ENCODE measurements at regions not wholly inside any gene's neighbourhood (a gene's known extent, or its start where the extent isn't known, plus 50 kb on each side); places are given as distances from the start of the nearest gene placed in this dataset.
"Not testable (repeated sequence)": the region's sequence is repeated elsewhere in the genome, so short reads cannot be mapped to it uniquely, and the experiment has no call there.

GRCh38 chr2:199558156-199558555, 100.4 kb upstream of the SATB2 start:
- DNase-seq: no peak

- no peak for DNase-seq
Measured at GRCh38 chr2:199556527-199557285, 99.0 kb upstream of the SATB2 start.

GRCh38 chr2:199554026-199554425, 96.3 kb upstream of the SATB2 start:
- DNase-seq: no peak

DNA sequence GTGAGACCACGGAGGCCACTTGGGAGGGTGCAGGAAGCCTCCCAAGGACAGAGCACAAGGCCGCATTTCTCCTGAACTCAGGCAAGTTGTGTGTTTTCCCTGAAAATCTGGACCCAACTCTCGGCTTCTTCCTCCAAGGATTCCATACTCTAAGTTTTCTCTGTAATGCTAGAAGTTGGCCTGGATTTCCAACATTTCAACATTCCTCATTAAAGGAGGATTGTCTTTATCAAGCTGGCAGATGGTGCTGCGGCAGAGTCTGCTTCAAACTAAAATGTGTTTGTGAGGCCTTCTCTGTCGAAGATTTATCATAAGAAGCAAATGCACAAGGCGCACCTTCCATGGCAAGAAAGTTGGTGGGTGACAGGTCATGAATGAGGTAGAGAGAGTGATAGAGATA, 94.4 kb upstream of the SATB2 start:
- DNase-seq: no peak

DNA sequence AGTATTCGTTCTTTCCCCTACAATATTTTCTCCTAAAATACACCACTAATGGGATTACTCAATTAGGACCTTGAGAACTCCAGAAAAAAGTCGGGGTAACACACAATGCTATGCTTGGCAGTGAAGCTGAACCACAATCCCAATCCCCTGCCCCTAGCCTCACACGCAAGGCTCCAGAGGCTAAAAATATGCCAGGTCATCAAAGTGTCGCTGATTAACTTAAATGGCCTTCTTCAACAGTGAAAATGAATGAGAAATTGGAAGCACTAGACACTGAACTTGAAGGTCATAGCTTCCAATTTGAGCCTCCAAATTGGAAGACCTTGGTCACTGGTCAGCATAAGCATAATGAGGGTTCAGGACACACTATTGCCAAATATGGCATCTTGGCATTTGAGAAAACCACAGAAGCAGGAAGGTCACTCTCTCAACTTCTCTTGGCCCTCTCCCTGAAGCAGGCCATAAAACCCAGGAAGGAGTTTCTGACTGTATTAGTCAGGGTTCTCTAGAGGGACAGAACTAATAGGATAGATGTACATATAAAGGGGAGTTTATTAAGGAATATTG, 86.0 kb upstream of the SATB2 start:
- no peak for DNase-seq

- no peak for DNase-seq
Measured at GRCh38 chr2:199535445-199536177, 77.9 kb upstream of the SATB2 start.

DNA sequence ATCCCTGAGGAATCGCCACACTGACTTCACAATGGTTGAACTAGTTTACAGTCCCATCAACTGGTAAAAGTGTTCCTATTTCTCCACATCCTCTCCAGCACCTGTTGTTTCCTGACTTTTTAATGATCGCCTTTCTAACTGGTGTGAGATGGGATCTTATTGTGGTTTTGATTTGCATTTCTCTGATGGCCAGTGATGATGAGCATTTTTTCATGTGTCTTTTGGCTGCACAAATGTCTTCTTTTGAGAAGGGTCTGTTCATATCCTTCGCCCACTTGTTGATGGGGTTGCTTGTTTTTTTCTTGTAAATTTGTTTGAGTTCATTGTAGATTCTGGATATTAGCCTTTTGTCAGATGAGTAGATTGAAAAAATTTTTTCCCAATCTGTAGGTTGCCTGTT, 76.1 kb upstream of the SATB2 start:
- DNase-seq: not testable (repeated sequence)

GRCh38 chr2:199527071-199527470, 69.3 kb upstream of the SATB2 start:
- no peak for DNase-seq

GRCh38 chr2:199524689-199525574, 67.2 kb upstream of the SATB2 start:
- no peak for DNase-seq

DNA sequence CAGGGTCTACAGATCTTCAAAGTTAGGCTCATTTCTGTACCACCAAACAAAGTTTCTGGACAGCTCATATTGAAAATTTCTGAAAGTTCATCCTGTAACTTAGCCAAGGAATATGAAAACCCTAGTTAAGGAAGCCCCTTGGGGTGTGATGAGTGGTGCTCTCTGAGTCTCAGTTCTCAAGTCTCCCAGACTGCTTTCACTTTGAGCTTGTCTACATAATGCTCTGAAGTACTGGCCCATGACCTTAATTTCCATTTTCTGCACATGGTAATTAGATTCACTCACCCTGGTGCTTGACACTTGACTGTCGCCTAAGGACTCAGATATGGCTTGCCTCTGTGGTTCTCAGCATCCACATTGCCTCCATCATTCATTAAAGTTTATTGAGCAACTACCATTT, 51.7 kb upstream of the SATB2 start:
- DNase-seq: no peak
